ENCODE measurements at regions not wholly inside any gene's neighbourhood (a gene's known extent, or its start where the extent isn't known, plus 50 kb on each side); places are given as distances from the start of the nearest gene placed in this dataset.

- no peak overlapping the region for H3K23ac ChIP-seq (ENCODE audit: insufficient read length, low read depth, low read length)
- no peak overlapping the region for H3K27ac ChIP-seq (ENCODE audit: insufficient read length, low read depth, low read length)
- Mint-ChIP-seq H3K4me3 (no peak overlapping the region), H3K36me3 (ENCODE audit: insufficient read depth in 1 of 3, low read depth in 3 of 3) (no peaks in the 10 kb centered on the region), H3K9me3 (no peaks in the 10 kb centered on the region), H3K4me1 (no peaks in the 10 kb centered on the region), H3K27ac (no peak overlapping the region), H3K27me3 (ENCODE audit: low read depth) (no peaks in the 10 kb centered on the region; the same call in 1 of the 2 replicates)
- no peak overlapping the region for H3K56ac ChIP-seq (ENCODE audit: insufficient read length, low read depth, low read length)
- H4K20me1 ChIP-seq (ENCODE audit: control insufficient read depth, insufficient read depth, insufficient read length): no peaks in the 10 kb centered on the region
- no peak overlapping the region for H2AFZ ChIP-seq (ENCODE audit: low read length)
- H2BK12ac ChIP-seq (ENCODE audit: insufficient read length, low read depth, low read length): no peak overlapping the region
- H4K5ac ChIP-seq (ENCODE audit: insufficient read length, low read depth, low read length): no peak overlapping the region
- WGBS (ENCODE audit: extremely low coverage, insufficient read length, low lambda C conversion rate): no CpG with 5 or more reads among the region's 3 CpGs
- no peak overlapping the region for H2AK5ac ChIP-seq (ENCODE audit: insufficient read length, low read length)
- no peak for DNase-seq
- H3K4ac ChIP-seq (ENCODE audit: low read depth, low read length): no peak overlapping the region
- no peaks in the 10 kb centered on the region for H3K27me3 ChIP-seq (ENCODE audit: insufficient read depth, low read length)
- no peaks in the 10 kb centered on the region for H3K23me2 ChIP-seq (ENCODE audit: insufficient read length, low read depth, low read length, poor library complexity, severe bottlenecking)
- no peaks in the 10 kb centered on the region for H3K79me2 ChIP-seq (ENCODE audit: insufficient read depth, low read length)
- no peak overlapping the region for H2BK15ac ChIP-seq (ENCODE audit: low read depth, low read length)
- no peak overlapping the region for H2BK120ac ChIP-seq (ENCODE audit: low read depth, low read length, poor library complexity, severe bottlenecking)
- H3K79me1 ChIP-seq (ENCODE audit: insufficient read depth, low read depth, low read length, poor library complexity, severe bottlenecking): no peaks in the 10 kb centered on the region
- H4K91ac ChIP-seq (ENCODE audit: insufficient read length, low read depth, low read length): no peak overlapping the region
- no peak overlapping the region for H3K9ac ChIP-seq (ENCODE audit: extremely low read depth, insufficient read length, low read length)
- no peak overlapping the region for H3K14ac ChIP-seq (ENCODE audit: insufficient read depth, low read length)
- no peak overlapping the region for H3K18ac ChIP-seq (ENCODE audit: insufficient read length, low read depth, low read length)
- no peaks in the 10 kb centered on the region for H3K9me3 ChIP-seq (ENCODE audit: control insufficient read depth, low read depth, low read length)
- no peak for TF ChIP-seq CTCF (conservative IDR thresholded peaks at IDR 0.05)
- no peak overlapping the region for H3T11ph ChIP-seq (ENCODE audit: low read length)
- H4K8ac ChIP-seq (replicated peaks; ENCODE audit: insufficient read length, low read depth, low read length): no peak overlapping the region
- no peak overlapping the region for H3K4me2 ChIP-seq (ENCODE audit: insufficient read depth, insufficient read length, low read length)
- no peak overlapping the region for H2BK20ac ChIP-seq (ENCODE audit: low read depth, low read length, poor library complexity, severe bottlenecking)
- H3K4me1 ChIP-seq (ENCODE audit: insufficient read depth, low read length): no peaks in the 10 kb centered on the region
- H2BK5ac ChIP-seq (ENCODE audit: insufficient read length, low read length): no peak overlapping the region
Observed at GRCh38 chr10:109721453-109722064, 201.8 kb downstream of the XPNPEP1 start.

Data from H9 (cell line).